Upper lobe of left lung (tissue), 6 donors: ENCODE measurements at regions not wholly inside any gene's neighbourhood (a gene's known extent, or its start where the extent isn't known, plus 50 kb on each side); places are given as distances from the start of the nearest gene placed in this dataset.

Experiments
- ATAC-seq, 2 donors: fragments of 200-7000 bp; cut with Tn5 transposase; one replicate each; pipeline ENCODE4 v1.9.1; 2022; ENCODE audit warnings: mild to moderate bottlenecking in 2 of 2, moderate library complexity in 2 of 2; ENCODE audit not compliant: low FRiP score in 2 of 2
- DNase-seq, 2 donors: peaks; one replicate each; pipeline ENCODE4 v3.0.0-alpha.2; 2019 to 2020
- H3K27ac ChIP-seq, 4 donors: fragments of 200-600 bp; sonication (generic); one replicate each; pipeline ENCODE4 v1.5.1; 2016 to 2019
- H3K27me3 ChIP-seq, 4 donors: fragments of 200-600 bp; sonication (generic); one replicate each; pipeline ENCODE4 v1.5.1; 2017 to 2019
- H3K36me3 ChIP-seq, 4 donors: fragments of 200-600 bp; sonication (generic); one replicate each; pipeline ENCODE4 v1.5.1; 2016 to 2019
- H3K4me1 ChIP-seq, 4 donors: fragments of 200-600 bp; sonication (generic); one replicate each; pipeline ENCODE4 v1.5.1; 2018 to 2019
- H3K4me3 ChIP-seq, 4 donors: fragments of 200-600 bp; sonication (generic); one replicate each; pipeline ENCODE4 v1.5.1; 2017 to 2019; ENCODE audit warnings: mild to moderate bottlenecking in 2 of 4, moderate library complexity in 1 of 4
- H3K9me3 ChIP-seq, 4 donors: fragments of 200-600 bp; sonication (generic); one replicate each; pipeline ENCODE4 v1.5.1; 2018 to 2019
- EP300 ChIP-seq, 4 donors: sonication (generic); formaldehyde crosslinking; IDR thresholded peaks; one replicate each; pipeline ENCODE4 v1.5.1; 2017; ENCODE audit warnings: antibody characterized with exemption in 4 of 4, control low read depth in 2 of 4
- POLR2A ChIP-seq, 4 donors: fragments of 450-650 bp; IDR thresholded peaks; one replicate each; pipeline ENCODE4 v1.5.1; 2016 to 2017; ENCODE audit warnings: antibody characterized with exemption in 4 of 4, mild to moderate bottlenecking in 2 of 4
- POLR2AphosphoS5 ChIP-seq, 2 donors: sonication (generic); formaldehyde crosslinking; IDR thresholded peaks; one replicate each; pipeline ENCODE4 v1.5.1; 2017; ENCODE audit warnings: antibody characterized with exemption in 2 of 2
- WGBS, 2 donors: methylation state at CpG; one replicate each; pipeline ENCODE4 v1.1.5; 2017 to 2018; 5-methylcytosine and 5-hydroxymethylcytosine counted together
- TF ChIP-seq, protein P1 (sequence below), 6 experiments: fragments of 450-650 bp in 4 of 6; fragments of 200-600 bp in 2 of 6; sonication (generic) in 2 of 6; IDR thresholded peaks; one replicate each; pipeline ENCODE4 v1.5.1; 2016 to 2019; ENCODE audit warnings: antibody characterized with exemption in 6 of 6
- donor health status: DM: no; HTN: no; CAD: no; lungs with moderate emphysema.
- donor health status: DM: no; HTN: yes; CAD: no; lungs with severe emphysema.

DNA sequence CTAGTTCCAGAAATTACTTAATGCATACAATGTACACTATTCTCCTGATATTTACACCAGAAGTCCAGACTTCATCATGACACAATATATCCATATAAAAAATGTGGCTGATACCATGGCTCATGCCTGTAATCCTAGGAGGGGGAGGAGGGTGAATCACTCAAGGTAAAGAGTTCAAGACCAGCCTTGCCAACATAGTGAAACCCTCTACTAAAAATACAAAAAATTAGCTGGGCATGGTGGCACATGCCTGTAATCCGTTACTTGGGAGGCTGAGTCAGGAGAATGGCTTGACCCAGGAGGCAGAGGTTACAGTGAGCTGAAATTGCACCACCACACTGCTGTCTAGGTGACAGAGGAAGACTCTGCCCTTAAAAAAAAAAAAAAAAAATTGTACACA lies 192.5 kb upstream of the HSFY2 start:
- ATAC-seq, result no peak
- H3K27ac ChIP-seq, result no peak overlapping the region
- no peaks in the 10 kb centered on the region for H3K27me3 ChIP-seq
- TF ChIP-seq POLR2AphosphoS5 (IDR thresholded peaks at IDR 0.05), result no peak
- no peak for TF ChIP-seq EP300 (IDR thresholded peaks at IDR 0.05)
- TF ChIP-seq POLR2A (IDR thresholded peaks at IDR 0.05), result no peak
- TF ChIP-seq, protein P1, sequence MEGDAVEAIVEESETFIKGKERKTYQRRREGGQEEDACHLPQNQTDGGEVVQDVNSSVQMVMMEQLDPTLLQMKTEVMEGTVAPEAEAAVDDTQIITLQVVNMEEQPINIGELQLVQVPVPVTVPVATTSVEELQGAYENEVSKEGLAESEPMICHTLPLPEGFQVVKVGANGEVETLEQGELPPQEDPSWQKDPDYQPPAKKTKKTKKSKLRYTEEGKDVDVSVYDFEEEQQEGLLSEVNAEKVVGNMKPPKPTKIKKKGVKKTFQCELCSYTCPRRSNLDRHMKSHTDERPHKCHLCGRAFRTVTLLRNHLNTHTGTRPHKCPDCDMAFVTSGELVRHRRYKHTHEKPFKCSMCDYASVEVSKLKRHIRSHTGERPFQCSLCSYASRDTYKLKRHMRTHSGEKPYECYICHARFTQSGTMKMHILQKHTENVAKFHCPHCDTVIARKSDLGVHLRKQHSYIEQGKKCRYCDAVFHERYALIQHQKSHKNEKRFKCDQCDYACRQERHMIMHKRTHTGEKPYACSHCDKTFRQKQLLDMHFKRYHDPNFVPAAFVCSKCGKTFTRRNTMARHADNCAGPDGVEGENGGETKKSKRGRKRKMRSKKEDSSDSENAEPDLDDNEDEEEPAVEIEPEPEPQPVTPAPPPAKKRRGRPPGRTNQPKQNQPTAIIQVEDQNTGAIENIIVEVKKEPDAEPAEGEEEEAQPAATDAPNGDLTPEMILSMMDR (IDR thresholded peaks at IDR 0.05), result no peak
- WGBS, 2 donors, result 93% methylated on average over 1 of the region's 1 CpG; no CpG with 5 or more reads in 1 of the 2 donors
- H3K9me3 ChIP-seq, result no peaks in the 10 kb centered on the region
- DNase-seq, result no peak
- H3K4me3 ChIP-seq, result no peak overlapping the region
- H3K4me1 ChIP-seq, result no peaks in the 10 kb centered on the region
- H3K36me3 ChIP-seq, result no peaks in the 10 kb centered on the region

DNA sequence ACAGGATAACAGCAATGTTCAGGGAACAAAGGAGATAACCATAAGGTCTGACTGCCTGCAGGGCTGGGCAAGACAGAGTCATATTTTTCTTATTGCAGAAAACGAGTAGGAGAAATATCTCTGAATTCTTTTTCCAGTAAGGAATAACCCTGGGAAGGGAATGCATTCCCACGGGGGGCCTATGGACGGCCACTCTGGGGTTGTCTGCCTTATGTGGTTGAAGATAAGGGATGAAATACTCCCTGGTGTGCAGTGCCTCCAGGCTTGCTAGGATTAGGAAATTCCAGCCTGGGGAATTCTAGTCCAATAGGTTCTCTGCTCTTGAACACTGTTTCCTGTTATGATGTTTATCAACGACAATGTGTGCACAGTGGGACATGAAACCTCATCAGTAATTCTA lies 185.3 kb upstream of the HSFY2 start:
- Histone ChIP-seq H3K27ac (no peak overlapping the region), H3K27me3 (no peaks in the 10 kb centered on the region), H3K4me1 (no peaks in the 10 kb centered on the region), H3K9me3 (no peaks in the 10 kb centered on the region), H3K36me3 (no peaks in the 10 kb centered on the region), H3K4me3 (no peak overlapping the region)
- WGBS, 2 donors, result 66% methylated on average over 3 of the region's 4 CpGs; no CpG with 5 or more reads in 1 of the 2 donors
- ATAC-seq (no peak), DNase-seq (no peak)
- TF ChIP-seq, protein P1 (IDR thresholded peaks at IDR 0.05), result no peak
- TF ChIP-seq EP300 (IDR thresholded peaks at IDR 0.05) (no peak), POLR2AphosphoS5 (IDR thresholded peaks at IDR 0.05) (no peak), POLR2A (IDR thresholded peaks at IDR 0.05) (no peak)

DNA sequence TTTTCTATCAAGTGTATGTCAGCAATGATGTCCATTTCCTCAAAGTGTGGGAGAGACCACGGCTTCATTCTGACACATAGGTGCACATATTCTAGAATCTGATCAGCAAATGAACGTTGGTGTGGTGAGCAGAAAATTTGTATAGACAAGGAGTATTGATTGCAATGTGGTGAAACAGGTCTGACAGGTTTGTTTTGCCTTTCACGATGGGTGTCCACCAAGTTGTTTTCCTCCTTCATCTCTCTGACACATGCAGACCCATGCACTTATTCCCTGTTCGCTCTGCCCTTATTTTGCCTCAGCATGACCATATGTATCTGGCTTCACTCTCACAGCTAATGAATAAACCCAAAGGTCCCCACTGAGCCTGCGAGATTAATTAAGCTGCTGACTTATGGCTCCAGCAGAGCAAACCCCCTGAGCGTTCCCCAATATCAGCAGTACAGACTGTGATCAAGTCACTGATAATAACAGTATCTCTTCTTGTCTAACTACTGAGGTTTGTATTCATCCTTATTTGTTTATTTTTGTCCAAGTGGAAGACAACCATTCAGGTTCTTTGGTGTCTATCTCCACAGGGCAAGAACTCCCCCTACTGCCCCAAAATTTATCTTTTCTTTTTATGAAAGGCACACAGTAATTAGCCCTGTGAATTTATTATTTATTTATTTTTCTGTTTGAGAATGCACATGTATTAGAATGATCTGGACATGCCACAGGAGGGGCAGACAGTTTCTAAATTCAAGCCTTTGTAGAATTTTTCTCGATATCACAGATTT lies 178.3 kb upstream of the HSFY2 start:
- ATAC-seq, result no peak
- H3K36me3 ChIP-seq, result no peaks in the 10 kb centered on the region
- no peaks in the 10 kb centered on the region for H3K4me1 ChIP-seq
- no peak overlapping the region for H3K4me3 ChIP-seq
- WGBS, 2 donors, result 83% methylated on average over 6 of the region's 7 CpGs; no CpG with 5 or more reads in 1 of the 2 donors
- DNase-seq, result no peak
- no peak for TF ChIP-seq EP300 (IDR thresholded peaks at IDR 0.05)
- TF ChIP-seq, protein P1 (IDR thresholded peaks at IDR 0.05), result no peak
- TF ChIP-seq POLR2AphosphoS5 (IDR thresholded peaks at IDR 0.05), result no peak
- no peak for TF ChIP-seq POLR2A (IDR thresholded peaks at IDR 0.05)
- H3K27me3 ChIP-seq, result no peaks in the 10 kb centered on the region
- H3K27ac ChIP-seq, result no peak overlapping the region
- no peaks in the 10 kb centered on the region for H3K9me3 ChIP-seq

DNA sequence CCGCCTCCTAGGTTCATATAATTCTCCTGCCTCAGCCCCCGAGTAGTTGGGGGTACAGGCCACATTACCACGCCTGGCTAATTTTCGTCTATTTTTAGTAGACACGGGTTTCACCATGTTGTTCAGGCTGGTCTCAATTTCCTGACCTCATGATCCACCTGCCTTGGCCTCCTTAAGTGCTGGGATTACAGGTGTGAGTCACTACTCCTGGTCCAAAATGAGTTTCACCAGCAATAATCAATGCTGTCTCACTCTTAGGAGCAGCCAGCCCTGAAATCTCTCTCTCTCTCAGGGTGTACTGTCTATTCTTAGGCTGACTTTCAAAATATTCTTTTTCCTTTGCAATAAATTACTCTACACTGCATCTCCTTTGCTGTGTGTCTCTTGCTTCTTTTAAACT lies 177.5 kb upstream of the HSFY2 start:
- no peak for DNase-seq
- no peaks in the 10 kb centered on the region for H3K4me1 ChIP-seq
- no peak for ATAC-seq
- H3K27me3 ChIP-seq, result no peaks in the 10 kb centered on the region
- no peak overlapping the region for H3K4me3 ChIP-seq
- WGBS, 2 donors, result 88% methylated on average over 5 of the region's 5 CpGs; no CpG with 5 or more reads in 1 of the 2 donors
- no peak overlapping the region for H3K27ac ChIP-seq
- H3K36me3 ChIP-seq, result no peaks in the 10 kb centered on the region
- TF ChIP-seq EP300 (IDR thresholded peaks at IDR 0.05) (no peak), POLR2A (IDR thresholded peaks at IDR 0.05) (no peak)
- TF ChIP-seq, protein P1 (IDR thresholded peaks at IDR 0.05), result no peak
- H3K9me3 ChIP-seq, result no peaks in the 10 kb centered on the region

DNA sequence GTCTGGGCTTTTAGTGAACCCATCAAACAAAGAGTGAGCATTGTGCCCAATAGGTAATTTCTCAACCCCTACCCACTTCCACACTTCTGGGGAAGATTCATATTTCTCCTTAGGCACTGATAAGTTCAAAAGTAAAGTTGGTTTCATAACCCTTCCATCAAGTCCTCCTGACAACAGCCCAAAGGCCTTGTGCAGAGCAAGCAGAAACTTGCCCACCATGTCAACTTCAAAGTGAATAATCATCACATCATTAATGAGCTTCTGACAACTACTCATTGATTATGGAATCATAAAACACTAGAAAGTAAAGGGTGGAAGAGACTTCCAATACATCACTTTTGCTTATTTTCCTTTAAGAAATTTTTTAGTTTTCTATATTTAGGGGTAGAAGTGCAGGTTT lies 163.3 kb upstream of the HSFY2 start:
- H3K27ac ChIP-seq, result no peak overlapping the region
- TF ChIP-seq, protein P1 (IDR thresholded peaks at IDR 0.05), result no peak
- TF ChIP-seq POLR2A (IDR thresholded peaks at IDR 0.05) (no peak), EP300 (IDR thresholded peaks at IDR 0.05) (no peak), POLR2AphosphoS5 (IDR thresholded peaks at IDR 0.05) (no peak)
- no peak overlapping the region for H3K4me3 ChIP-seq
- no peak for ATAC-seq
- H3K9me3 ChIP-seq, result no peaks in the 10 kb centered on the region
- H3K27me3 ChIP-seq, result no peaks in the 10 kb centered on the region
- DNase-seq, result no peak
- no peaks in the 10 kb centered on the region for H3K4me1 ChIP-seq
- H3K36me3 ChIP-seq, result no peaks in the 10 kb centered on the region
